ENCODE measurements at regions not wholly inside any gene's neighbourhood (a gene's known extent, or its start where the extent isn't known, plus 50 kb on each side); places are given as distances from the start of the nearest gene placed in this dataset.

GRCh38 chr3:170699158-170700053, 113.5 kb upstream of the SLC7A14 start:
- DNase-seq (no peak), ATAC-seq (ENCODE audit: insufficient read depth, low read depth) (no peak)
- Histone ChIP-seq H3K4me3 (ENCODE audit: low read depth in 1 of 2, low read length in 2 of 2) (no peak overlapping the region), H3K4me1 (ENCODE audit: insufficient read depth, low read length) (no peaks in the 10 kb centered on the region), H3K9me3 (ENCODE audit: insufficient read depth, low read length, severe bottlenecking) (no peaks in the 10 kb centered on the region), H3K79me2 (ENCODE audit: insufficient read depth, low read length) (no peaks in the 10 kb centered on the region), H3K27ac (ENCODE audit: low read length) (no peak overlapping the region), H4K20me1 (ENCODE audit: insufficient read depth, low read length) (no peaks in the 10 kb centered on the region), H3K9ac (ENCODE audit: low read depth, low read length) (no peak overlapping the region), H3K36me3 (ENCODE audit: insufficient read depth, low read length) (no peaks in the 10 kb centered on the region), H3K27me3 (ENCODE audit: insufficient read depth, low read length, poor library complexity) (peaks cover 6% of the 10 kb centered on the region), H3K4me2 (ENCODE audit: insufficient read depth, low read length) (no peak overlapping the region), H2AFZ (ENCODE audit: low read depth, low read length) (no peak overlapping the region)
- TF ChIP-seq EZH2 (IDR thresholded peaks at IDR 0.05; ENCODE audit: borderline replicate concordance, low read depth, low read length, severe bottlenecking) (no peak), CTCF (IDR thresholded peaks at IDR 0.05; ENCODE audit: borderline replicate concordance, extremely low read depth, low read length, poor library complexity, severe bottlenecking) (no peak)

- ATAC-seq (ENCODE audit: insufficient read depth, low read depth): no peak
- TF ChIP-seq EZH2 (IDR thresholded peaks at IDR 0.05; ENCODE audit: borderline replicate concordance, low read depth, low read length, severe bottlenecking): no peak
- TF ChIP-seq CTCF (IDR thresholded peaks at IDR 0.05; ENCODE audit: borderline replicate concordance, extremely low read depth, low read length, poor library complexity, severe bottlenecking): no peak
- Histone ChIP-seq H3K36me3 (ENCODE audit: insufficient read depth, low read length) (no peaks in the 10 kb centered on the region), H3K27me3 (ENCODE audit: insufficient read depth, low read length, poor library complexity) (peaks cover 2% of the 10 kb centered on the region), H3K4me2 (ENCODE audit: insufficient read depth, low read length) (no peak overlapping the region), H3K79me2 (ENCODE audit: insufficient read depth, low read length) (no peaks in the 10 kb centered on the region), H2AFZ (ENCODE audit: low read depth, low read length) (no peak overlapping the region), H3K4me3 (ENCODE audit: low read depth in 1 of 2, low read length in 2 of 2) (no peak overlapping the region), H3K27ac (ENCODE audit: low read length) (no peak overlapping the region), H3K9me3 (ENCODE audit: insufficient read depth, low read length, severe bottlenecking) (no peaks in the 10 kb centered on the region), H4K20me1 (ENCODE audit: insufficient read depth, low read length) (no peaks in the 10 kb centered on the region), H3K9ac (ENCODE audit: low read depth, low read length) (no peak overlapping the region), H3K4me1 (ENCODE audit: insufficient read depth, low read length) (no peaks in the 10 kb centered on the region)
- DNase-seq: no peak
These were observed 112.0 kb upstream of the SLC7A14 start for GRCh38 chr3:170697908-170698307.

- no peaks in the 10 kb centered on the region for H3K9me3 ChIP-seq (ENCODE audit: insufficient read depth, low read length, severe bottlenecking)
- no peaks in the 10 kb centered on the region for H4K20me1 ChIP-seq (ENCODE audit: insufficient read depth, low read length)
- H3K4me2 ChIP-seq (ENCODE audit: insufficient read depth, low read length): no peak overlapping the region
- no peaks in the 10 kb centered on the region for H3K79me2 ChIP-seq (ENCODE audit: insufficient read depth, low read length)
- no peaks in the 10 kb centered on the region for H3K4me1 ChIP-seq (ENCODE audit: insufficient read depth, low read length)
- no peak overlapping the region for H3K9ac ChIP-seq (ENCODE audit: low read depth, low read length)
- ATAC-seq (ENCODE audit: insufficient read depth, low read depth) (no peak), DNase-seq (no peak)
- no peak overlapping the region for H3K4me3 ChIP-seq (ENCODE audit: low read depth in 1 of 2, low read length in 2 of 2)
- H3K27me3 ChIP-seq (ENCODE audit: insufficient read depth, low read length, poor library complexity): peaks cover 2% of the 10 kb centered on the region
- no peaks in the 10 kb centered on the region for H3K36me3 ChIP-seq (ENCODE audit: insufficient read depth, low read length)
- no peak overlapping the region for H2AFZ ChIP-seq (ENCODE audit: low read depth, low read length)
- H3K27ac ChIP-seq (ENCODE audit: low read length): no peak overlapping the region
- no peak for TF ChIP-seq EZH2 (IDR thresholded peaks at IDR 0.05; ENCODE audit: borderline replicate concordance, low read depth, low read length, severe bottlenecking)
- no peak for TF ChIP-seq CTCF (IDR thresholded peaks at IDR 0.05; ENCODE audit: borderline replicate concordance, extremely low read depth, low read length, poor library complexity, severe bottlenecking)
These were observed 111.3 kb upstream of the SLC7A14 start for GRCh38 chr3:170697131-170697530.

All from DND-41 (cell line).